Activated T-cell treated with anti-CD3 and anti-CD28 coated beads for 1 hour (primary cell): ENCODE measurements at regions not wholly inside any gene's neighbourhood (a gene's known extent, or its start where the extent isn't known, plus 50 kb on each side); places are given as distances from the start of the nearest gene placed in this dataset.

ENCODE experiments used
- DNase-seq: peaks from one replicate; pipeline ENCODE4 v3.0.0-alpha.2; 2020; ENCODE audit warnings: low read depth

GRCh38 chr22:49435596-49435995, 392.1 kb downstream of the BRD1 start:
- DNase-seq, result no peak

GRCh38 chr22:49433717-49434611, 393.7 kb downstream of the BRD1 start:
- DNase-seq, result no peak

- no peak for DNase-seq
These were observed 394.7 kb downstream of the BRD1 start for GRCh38 chr22:49432897-49433443.

DNA sequence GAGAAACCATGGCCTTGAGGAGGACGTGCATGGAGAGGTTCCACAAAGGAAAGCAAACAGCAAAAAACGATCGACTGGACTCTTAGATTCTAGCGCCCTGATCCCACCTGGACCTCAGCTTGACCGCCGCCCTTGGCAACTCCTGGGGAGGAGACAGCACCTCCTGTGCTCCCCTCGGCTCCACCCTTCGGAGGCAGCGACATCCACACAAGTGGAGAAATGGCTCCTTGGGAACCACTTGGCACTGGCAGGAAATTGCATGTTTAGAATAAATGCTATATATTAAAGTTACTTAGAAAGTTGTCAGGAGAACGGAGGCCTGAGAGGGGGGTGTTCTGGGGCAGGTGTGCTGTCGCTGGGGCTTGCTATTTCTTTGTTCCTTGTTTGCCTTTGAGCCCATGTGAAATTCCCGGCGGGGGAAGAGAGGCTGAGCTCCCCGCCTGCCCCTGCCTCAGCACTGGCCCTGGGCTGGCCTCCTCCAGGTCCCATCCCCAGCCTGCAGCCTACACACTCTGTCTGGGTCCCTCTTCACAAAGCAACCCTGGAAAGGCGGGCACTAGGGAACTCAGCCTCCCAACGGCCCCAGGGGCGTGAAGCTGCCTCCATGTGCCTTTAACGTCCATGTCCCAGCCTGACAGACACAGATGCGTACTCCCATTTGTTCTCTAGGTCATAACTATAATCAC, 395.3 kb downstream of the BRD1 start:
- DNase-seq, result no peak

- DNase-seq, result no peak
These were observed 396.1 kb downstream of the BRD1 start for GRCh38 chr22:49431551-49431950.

DNA sequence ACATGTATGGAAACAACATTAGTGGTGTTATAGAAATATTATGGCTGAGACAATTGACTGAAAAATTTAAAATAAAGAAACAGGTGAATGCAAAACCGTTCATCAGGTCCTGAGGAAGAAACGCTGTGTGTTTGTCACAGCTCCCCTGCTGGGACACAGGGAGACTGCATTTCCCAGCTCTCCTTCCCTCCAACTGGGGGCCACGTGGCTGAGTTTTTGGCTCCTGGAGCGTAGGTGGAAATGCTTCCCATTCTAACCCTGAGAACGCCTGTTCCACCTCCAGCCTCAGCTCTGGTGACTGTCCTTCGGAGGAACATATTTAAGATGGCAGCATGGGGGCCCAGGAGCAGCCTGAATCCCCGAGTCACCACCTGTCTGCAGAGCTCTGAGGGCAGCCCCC, 398.6 kb downstream of the BRD1 start:
- DNase-seq, result no peak

DNA sequence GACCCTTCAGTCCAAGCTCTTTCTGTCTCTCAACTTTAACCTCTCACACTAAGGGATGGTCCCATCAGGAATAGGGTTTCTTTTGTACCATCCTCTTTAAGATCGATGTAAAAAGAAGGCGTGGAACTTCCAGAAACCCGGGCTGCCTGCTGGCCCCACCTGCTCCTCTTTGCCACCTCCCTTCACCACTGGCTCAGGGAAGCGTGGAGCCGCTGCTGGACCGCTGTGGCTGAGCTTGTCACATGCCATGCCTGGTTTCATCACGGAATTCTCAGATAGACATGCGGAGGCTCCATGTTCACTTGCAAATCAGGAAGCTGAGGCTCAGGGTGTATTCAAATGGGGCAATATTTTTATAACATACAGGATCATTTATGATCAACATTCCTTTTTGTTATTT, 399.7 kb downstream of the BRD1 start:
- DNase-seq, result no peak

DNA sequence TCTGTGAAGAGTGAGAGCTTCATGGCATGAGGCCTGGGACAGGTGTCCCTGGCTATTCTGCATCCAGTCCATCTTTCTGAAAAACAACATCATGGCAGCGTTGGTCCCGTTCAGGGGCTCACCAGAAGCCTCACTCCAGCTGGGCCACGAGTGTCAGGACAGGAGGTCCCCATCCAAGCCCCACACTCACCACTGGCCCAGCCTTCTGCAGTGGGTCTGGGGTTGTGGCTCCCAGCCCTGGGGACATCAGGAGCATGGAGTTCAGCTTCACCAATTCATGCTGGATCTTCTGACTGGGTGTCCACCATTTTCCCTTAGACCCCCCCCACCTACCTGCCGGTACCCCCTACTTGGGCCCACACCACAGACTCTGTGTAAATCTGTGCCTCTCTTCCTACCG, 400.3 kb downstream of the BRD1 start:
- no peak for DNase-seq

GRCh38 chr22:49426618-49427266, 400.9 kb downstream of the BRD1 start:
- no peak for DNase-seq

DNA sequence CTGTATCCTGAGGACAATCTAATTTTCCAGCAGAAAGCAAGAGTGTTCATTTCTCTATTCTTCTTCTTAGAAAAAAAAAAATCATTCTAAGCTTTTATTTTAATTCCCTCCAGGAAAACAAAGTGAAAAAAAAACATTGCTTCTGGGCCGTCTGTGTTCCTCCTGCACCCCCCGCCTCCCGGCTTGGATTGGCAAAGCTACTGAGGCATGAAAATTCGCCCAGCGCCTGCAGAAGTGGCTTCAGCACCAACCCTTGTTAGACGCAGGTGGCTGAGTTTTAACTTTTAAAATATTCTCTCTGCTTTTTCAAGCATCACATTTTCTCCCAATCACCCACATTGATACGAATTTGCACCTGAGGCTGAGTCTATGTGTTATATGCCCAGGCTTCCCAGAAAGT, 401.6 kb downstream of the BRD1 start:
- DNase-seq, result no peak

DNA sequence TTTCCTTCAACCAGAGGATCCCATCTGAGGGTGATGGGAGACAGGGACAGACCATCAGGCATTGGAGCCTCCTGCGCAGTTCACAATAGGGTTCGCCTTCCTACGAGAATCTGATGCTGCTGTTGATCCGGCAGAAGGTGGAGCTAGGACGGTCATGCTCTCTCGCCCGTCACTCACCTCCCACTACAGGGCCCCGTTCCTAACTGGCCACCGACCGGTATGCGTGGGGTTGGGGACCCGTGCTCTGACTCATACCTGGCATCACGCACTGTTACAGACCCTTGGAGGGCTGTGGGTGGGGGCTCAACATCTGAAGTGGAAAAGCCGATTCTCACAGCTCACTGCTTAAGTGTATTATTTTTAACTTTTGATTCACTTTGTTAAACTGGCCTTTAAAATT, 402.3 kb downstream of the BRD1 start:
- no peak for DNase-seq

DNA sequence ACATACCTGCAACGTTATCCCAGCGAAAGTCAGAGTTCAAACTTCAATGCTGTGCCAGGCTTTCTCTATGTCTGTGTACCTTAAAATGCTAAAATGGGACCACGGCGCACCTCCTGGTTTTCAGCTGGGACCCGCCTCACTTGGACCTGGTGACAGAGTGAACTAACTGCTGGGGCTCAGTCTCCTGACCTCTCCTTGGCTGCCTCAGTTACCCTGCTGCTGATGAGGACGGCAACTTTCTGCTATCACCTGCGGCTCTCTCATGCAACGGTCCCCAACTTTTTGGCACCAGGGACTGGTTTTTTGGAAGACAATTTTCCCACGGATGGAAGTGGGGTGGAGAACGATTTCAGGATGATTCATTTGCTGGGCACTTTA, 402.8 kb downstream of the BRD1 start:
- no peak for DNase-seq

GRCh38 chr22:49423125-49423650, 404.5 kb downstream of the BRD1 start:
- no peak for DNase-seq

GRCh38 chr22:49422701-49423100, 405.0 kb downstream of the BRD1 start:
- DNase-seq, result no peak

DNA sequence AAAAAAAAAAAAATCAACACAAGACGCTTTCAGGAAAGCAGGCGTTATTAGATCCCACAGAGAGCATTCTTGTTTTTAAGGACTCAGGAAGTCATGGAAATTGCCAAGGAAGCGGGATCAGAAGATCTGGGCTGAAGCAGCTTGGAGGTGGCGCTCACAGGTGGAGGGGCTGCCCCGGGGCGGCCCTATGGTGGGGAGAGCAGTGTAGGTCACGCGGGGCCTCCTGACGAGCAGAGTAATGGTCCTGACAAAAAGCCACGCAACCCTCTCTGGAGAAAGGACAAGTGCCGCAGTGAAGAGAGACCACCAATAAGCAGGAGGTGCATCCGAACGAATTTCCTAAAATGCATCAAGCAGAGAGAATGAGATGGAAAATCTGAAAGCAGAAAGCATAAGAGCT, 407.0 kb downstream of the BRD1 start:
- no peak for DNase-seq

DNA sequence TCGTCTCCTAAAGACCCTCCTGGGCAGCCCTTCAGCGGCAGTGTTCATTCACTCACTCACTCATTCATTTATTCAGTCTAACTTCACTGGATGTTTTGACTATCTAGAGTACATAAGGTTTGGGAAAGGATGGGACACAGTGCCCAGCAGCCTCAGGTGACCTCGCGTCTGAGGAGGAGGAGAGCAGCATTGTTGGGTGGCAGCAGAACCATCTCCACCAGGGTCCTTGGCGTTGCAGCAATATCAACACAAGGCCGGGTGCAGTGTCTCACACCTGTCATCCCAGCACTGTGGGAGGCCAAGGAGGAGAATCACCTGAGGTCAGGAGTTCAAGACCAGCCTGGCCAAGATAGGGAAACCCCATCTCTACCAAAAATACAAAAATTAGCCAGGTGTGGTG, 408.0 kb downstream of the BRD1 start:
- DNase-seq, result no peak

- no peak for DNase-seq
These were observed 408.7 kb downstream of the BRD1 start for GRCh38 chr22:49418943-49419342.

- no peak for DNase-seq
These were observed 409.3 kb downstream of the BRD1 start for GRCh38 chr22:49418341-49418894.

DNA sequence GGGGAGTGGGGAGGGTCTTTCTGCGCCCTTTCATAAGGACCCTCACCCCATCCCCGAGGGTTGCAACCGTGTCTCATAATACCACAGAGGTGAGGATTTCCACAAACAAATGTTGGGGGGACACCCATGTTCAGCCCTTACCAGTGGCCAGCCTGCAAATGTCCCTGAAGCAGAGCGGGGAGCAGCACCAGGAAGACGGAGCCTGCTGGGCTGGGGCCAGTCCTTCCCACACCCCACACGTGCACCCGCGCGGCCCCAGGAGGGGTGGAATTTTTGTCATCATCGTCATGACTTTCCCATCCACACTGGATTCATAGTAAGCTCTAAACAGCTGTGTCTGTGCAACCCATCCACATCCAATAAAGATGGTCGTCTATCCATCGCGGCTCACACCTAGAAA, 409.8 kb downstream of the BRD1 start:
- no peak for DNase-seq

DNA sequence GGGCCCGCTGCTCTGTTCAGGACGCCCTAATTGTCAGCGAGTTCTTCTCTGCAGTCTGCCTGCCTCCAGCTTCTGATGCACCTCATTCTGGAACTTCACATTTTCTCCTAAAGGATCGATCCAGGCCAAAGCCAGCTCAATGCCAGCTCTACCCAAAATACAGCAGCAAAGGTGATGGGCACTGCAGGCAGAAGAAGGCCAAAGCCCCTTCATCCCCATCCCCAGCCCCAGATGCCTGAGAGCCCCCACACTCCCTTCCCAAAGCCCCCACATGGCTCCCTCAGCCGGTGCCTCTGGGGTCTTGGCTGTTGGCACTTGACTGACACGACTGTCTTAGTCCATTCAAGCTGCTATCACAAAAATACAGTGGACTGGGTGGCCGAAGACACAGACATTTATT, 410.3 kb downstream of the BRD1 start:
- no peak for DNase-seq

GRCh38 chr22:49415151-49415951, 412.3 kb downstream of the BRD1 start:
- no peak for DNase-seq
